Pancreas (tissue), 10 donors: ENCODE measurements at regions not wholly inside any gene's neighbourhood (a gene's known extent, or its start where the extent isn't known, plus 50 kb on each side); places are given as distances from the start of the nearest gene placed in this dataset.

Source experiments
- ATAC-seq, 4 donors: fragments of 200-7000 bp; cut with Tn5 transposase; one replicate each; pipeline versions ENCODE4 v1.8.0 to v1.9.1; 2020; ENCODE audit warnings: mild to moderate bottlenecking in 4 of 4, moderate library complexity in 4 of 4
- DNase-seq, 6 donors: peaks; one replicate each; pipeline ENCODE4 v3.0.0-alpha.2; 2020
- FAIRE-seq: peaks from 2 replicates; lab custom pipeline; 2012; peaks lifted over from hg19 to GRCh38; lab: Jason Lieb, UNC
- H3K27ac ChIP-seq, 4 donors: fragments of 200-600 bp; sonication (generic); 1 replicate in 3 of 4; 2 replicates in 1 of 4; pipeline versions ENCODE4 v1.5.0 to v1.8.0; 2020
- H3K27me3 ChIP-seq, 4 donors: fragments of 200-600 bp; one replicate each; pipeline ENCODE4 v1.8.0; 2021
- H3K36me3 ChIP-seq, 3 donors: fragments of 200-600 bp; sonication (generic) in 1 of 3; one replicate each; pipeline versions ENCODE4 v1.5.0 to v1.8.0; 2020 to 2021
- H3K4me1 ChIP-seq, 3 donors: fragments of 200-600 bp; one replicate each; pipeline ENCODE4 v1.8.0; 2021
- H3K4me3 ChIP-seq, 4 donors: fragments of 200-600 bp; sonication (generic) in 2 of 4; one replicate each; pipeline versions ENCODE4 v1.5.0 to v1.8.0; 2020 to 2021
- H3K9me3 ChIP-seq, 4 donors: fragments of 200-600 bp; one replicate each; pipeline ENCODE4 v1.8.0; 2021
- WGBS, 2 donors: extraction: QIAGEN DNeasy Blood & Tissue Kit; methylation state at CpG; one replicate each; pipeline ENCODE4 v1.1.7; 2013; 5-methylcytosine and 5-hydroxymethylcytosine counted together
- intact Hi-C, 3 donors: fragments of 100-400 bp; cut with DNase I; formaldehyde crosslinking; loops; one replicate each; pipeline versions ENCODE4 v1.11.1 to v1.14.2; 2022
- TF ChIP-seq, protein P1 (sequence below), 4 donors: fragments of 200-600 bp; sonication (generic) in 3 of 4; IDR thresholded peaks; one replicate each; pipeline versions ENCODE4 v1.5.0 to v1.8.0; 2021; ENCODE audit warnings: antibody characterized with exemption in 4 of 4
- donor health status: healthy with polysubstance abuse.
- donor health status: DM: no; HTN: no; CAD: no; lungs with moderate emphysema.
- donor health status: DM: no; HTN: no; CAD: no.
- donor health status: control.
- donor health status: control.
- donor health status: Bipolar disorder and iron deficiency.
- donor health status: DM: yes; HTN: yes; CAD: no.
- donor health status: DM: no; HTN: no; CAD: no.
- donor health status: DM: no; HTN: no; CAD: no.
- donor health status: DM: yes; HTN: yes; CAD: no.

DNA sequence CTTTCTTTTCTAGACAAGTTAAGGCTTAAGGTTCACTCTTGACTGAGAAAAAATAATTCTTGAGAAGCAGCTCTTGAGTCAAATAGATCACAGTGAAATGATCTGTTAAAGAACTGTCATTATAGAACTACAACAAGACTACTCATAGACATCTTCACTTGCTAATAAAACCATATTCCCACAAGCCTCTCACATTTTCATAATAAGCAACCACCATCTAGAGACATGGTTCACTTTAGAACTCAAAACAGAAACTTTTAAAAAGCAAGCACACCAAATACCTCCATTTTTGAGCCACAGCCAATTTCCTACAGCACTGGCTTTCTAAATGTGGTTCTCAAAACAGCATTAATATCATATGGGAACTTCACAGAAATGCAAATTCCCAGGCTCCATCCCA, 309.5 kb downstream of the TMA16 start:
- FAIRE-seq (no peak), ATAC-seq (no peak), DNase-seq (no peak)
- no peaks in the 10 kb centered on the region for H3K4me1 ChIP-seq
- H3K27me3 ChIP-seq: no peaks in the 10 kb centered on the region
- H3K4me3 ChIP-seq: no peak overlapping the region
- no peak overlapping the region for H3K27ac ChIP-seq
- intact Hi-C loops: no loop called here
- no peaks in the 10 kb centered on the region for H3K9me3 ChIP-seq
- H3K36me3 ChIP-seq: peaks cover 0 to 2% (median 0%) of the 10 kb centered on the region in 3 donors
- TF ChIP-seq, protein P1, sequence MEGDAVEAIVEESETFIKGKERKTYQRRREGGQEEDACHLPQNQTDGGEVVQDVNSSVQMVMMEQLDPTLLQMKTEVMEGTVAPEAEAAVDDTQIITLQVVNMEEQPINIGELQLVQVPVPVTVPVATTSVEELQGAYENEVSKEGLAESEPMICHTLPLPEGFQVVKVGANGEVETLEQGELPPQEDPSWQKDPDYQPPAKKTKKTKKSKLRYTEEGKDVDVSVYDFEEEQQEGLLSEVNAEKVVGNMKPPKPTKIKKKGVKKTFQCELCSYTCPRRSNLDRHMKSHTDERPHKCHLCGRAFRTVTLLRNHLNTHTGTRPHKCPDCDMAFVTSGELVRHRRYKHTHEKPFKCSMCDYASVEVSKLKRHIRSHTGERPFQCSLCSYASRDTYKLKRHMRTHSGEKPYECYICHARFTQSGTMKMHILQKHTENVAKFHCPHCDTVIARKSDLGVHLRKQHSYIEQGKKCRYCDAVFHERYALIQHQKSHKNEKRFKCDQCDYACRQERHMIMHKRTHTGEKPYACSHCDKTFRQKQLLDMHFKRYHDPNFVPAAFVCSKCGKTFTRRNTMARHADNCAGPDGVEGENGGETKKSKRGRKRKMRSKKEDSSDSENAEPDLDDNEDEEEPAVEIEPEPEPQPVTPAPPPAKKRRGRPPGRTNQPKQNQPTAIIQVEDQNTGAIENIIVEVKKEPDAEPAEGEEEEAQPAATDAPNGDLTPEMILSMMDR (IDR thresholded peaks at IDR 0.05): no peak

GRCh38 chr4:163806653-163807052, 312.2 kb downstream of the TMA16 start:
- no peak for ATAC-seq
- Histone ChIP-seq H3K27ac (no peak overlapping the region), H3K36me3 (no peaks in the 10 kb centered on the region), H3K27me3 (no peaks in the 10 kb centered on the region), H3K4me3 (no peak overlapping the region), H3K4me1 (no peaks in the 10 kb centered on the region), H3K9me3 (no peaks in the 10 kb centered on the region)
- intact Hi-C loops: no loop called here
- TF ChIP-seq, protein P1 (IDR thresholded peaks at IDR 0.05): no peak
- no peak for DNase-seq
- 22 to 24% methylated on average over 2 of the region's 2 CpGs for WGBS, 2 donors
- no peak for FAIRE-seq

DNA sequence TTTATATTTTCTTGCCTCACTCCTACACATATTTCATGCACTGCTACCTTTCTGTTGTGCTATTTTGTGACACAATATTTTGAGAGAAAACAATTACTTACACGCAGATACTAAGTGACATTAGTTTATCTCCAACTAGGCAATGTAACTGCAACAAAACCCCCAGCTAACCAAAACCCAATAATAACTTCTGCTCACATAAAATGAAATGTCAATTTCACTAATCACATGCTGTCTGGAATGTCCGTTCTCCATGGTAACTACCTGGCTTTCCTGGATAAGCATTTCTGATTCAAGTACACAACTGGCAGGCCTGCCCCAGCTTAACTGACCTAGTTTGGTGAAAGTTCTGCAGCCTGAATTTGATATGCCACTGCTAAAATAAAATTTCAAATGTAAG, 313.5 kb downstream of the TMA16 start:
- DNase-seq (no peak), FAIRE-seq (no peak), ATAC-seq (no peak)
- Histone ChIP-seq H3K4me3 (no peak overlapping the region), H3K9me3 (no peaks in the 10 kb centered on the region), H3K27ac (no peak overlapping the region), H3K27me3 (no peaks in the 10 kb centered on the region), H3K36me3 (no peaks in the 10 kb centered on the region), H3K4me1 (no peaks in the 10 kb centered on the region)
- TF ChIP-seq, protein P1 (IDR thresholded peaks at IDR 0.05): no peak
- WGBS, 2 donors: 30 to 40% methylated on average over 2 of the region's 2 CpGs
- intact Hi-C loops: no loop called here

GRCh38 chr4:163810755-163811154, 316.3 kb downstream of the TMA16 start:
- FAIRE-seq (no peak), DNase-seq (no peak), ATAC-seq (no peak)
- no peak overlapping the region for H3K27ac ChIP-seq
- no peaks in the 10 kb centered on the region for H3K9me3 ChIP-seq
- intact Hi-C loops: no loop called here
- no peaks in the 10 kb centered on the region for H3K27me3 ChIP-seq
- no peaks in the 10 kb centered on the region for H3K36me3 ChIP-seq
- TF ChIP-seq, protein P1 (IDR thresholded peaks at IDR 0.05): no peak
- WGBS, 2 donors: 32 to 53% methylated on average over 3 of the region's 3 CpGs
- H3K4me3 ChIP-seq: no peak overlapping the region
- H3K4me1 ChIP-seq: no peaks in the 10 kb centered on the region

DNA sequence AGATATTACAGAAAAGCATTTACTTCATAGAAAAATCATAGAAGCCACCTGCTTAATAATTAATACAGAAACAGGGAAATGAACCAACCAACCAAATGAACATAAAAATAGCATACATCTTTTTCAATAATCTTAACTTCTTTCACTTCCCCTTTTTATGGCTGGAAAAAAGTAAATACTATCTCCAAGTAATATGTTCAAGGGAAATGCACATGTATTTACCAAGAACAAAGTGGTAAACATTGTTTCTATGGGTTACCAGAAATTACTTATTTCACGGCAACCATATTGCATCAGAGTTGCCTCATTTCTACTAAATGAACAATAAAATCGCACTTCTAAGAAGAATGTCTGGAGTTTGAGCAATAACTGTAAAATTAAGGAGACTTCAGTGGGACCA, 321.3 kb downstream of the TMA16 start:
- intact Hi-C loops: no loop called here
- no peaks in the 10 kb centered on the region for H3K36me3 ChIP-seq
- no peak for DNase-seq
- H3K4me1 ChIP-seq: no peaks in the 10 kb centered on the region
- H3K9me3 ChIP-seq: no peaks in the 10 kb centered on the region
- WGBS, 2 donors: 52 to 62% methylated on average over 2 of the region's 2 CpGs
- H3K27ac ChIP-seq: no peak overlapping the region
- H3K4me3 ChIP-seq: no peak overlapping the region
- H3K27me3 ChIP-seq: no peaks in the 10 kb centered on the region
- FAIRE-seq: no peak
- ATAC-seq: no peak
- TF ChIP-seq, protein P1 (IDR thresholded peaks at IDR 0.05): no peak
